Activated T-cell treated with anti-CD3 and anti-CD28 coated beads, Interleukin-2, amount 50 U/mL, for 4 hours (primary cell): ENCODE measurements at regions not wholly inside any gene's neighbourhood (a gene's known extent, or its start where the extent isn't known, plus 50 kb on each side); places are given as distances from the start of the nearest gene placed in this dataset.

ENCODE experiments used
- ATAC-seq, 2 donors: fragments of 200-7000 bp; cut with Tn5 transposase; one replicate each; pipeline ENCODE4 v1.10.0; 2021
- DNase-seq: peaks from one replicate; pipeline ENCODE4 v3.0.0-alpha.2; 2020
- H3K27me3 Mint-ChIP-seq: one replicate; pipeline ENCODE4 v1.8.0; 2021; ENCODE audit warnings: low read depth, mixed read lengths
- H3K36me3 Mint-ChIP-seq: one replicate; pipeline ENCODE4 v1.8.0; 2022; ENCODE audit warnings: mixed read lengths; ENCODE audit not compliant: insufficient read depth
- H3K4me1 Mint-ChIP-seq: one replicate; pipeline ENCODE4 v1.8.0; 2021; ENCODE audit warnings: low read depth, mixed read lengths
- H3K4me3 Mint-ChIP-seq: one replicate; pipeline ENCODE4 v1.8.0; 2021; ENCODE audit warnings: mild to moderate bottlenecking, moderate library complexity, mixed read lengths
- H3K9me3 Mint-ChIP-seq: one replicate; pipeline ENCODE4 v1.8.0; 2021; ENCODE audit warnings: mixed read lengths

DNA sequence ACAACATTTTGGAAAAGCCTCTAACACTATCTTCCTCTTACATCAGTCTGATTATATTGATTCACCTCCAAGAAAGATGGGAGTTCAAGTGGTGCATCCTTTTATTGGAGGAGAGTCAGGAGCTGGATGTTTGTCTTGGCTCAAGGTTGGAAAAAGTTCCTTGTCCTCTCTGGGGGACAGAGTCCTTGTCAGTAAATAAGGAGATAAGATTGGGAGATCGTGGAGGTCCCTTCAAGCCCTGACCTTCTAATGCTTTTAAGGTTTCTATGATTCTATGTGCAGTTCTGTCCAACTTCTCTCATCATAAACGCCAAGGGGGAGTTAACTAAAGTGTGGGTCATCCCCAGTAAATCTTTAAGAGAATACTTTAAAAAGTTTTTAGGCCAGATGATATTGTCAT is 60.9 kb upstream of the CCBE1 start:
- Mint-ChIP-seq H3K27me3 (no peaks in the 10 kb centered on the region), H3K4me3 (no peak overlapping the region), H3K4me1 (no peaks in the 10 kb centered on the region), H3K36me3 (no peaks in the 10 kb centered on the region), H3K9me3 (no peaks in the 10 kb centered on the region)
- ATAC-seq: no peak
- no peak for DNase-seq

GRCh38 chr18:59752666-59753065 is 55.4 kb upstream of the CCBE1 start:
- H3K36me3 Mint-ChIP-seq: no peaks in the 10 kb centered on the region
- H3K4me3 Mint-ChIP-seq: no peak overlapping the region
- DNase-seq: no peak
- H3K27me3 Mint-ChIP-seq: no peaks in the 10 kb centered on the region
- H3K9me3 Mint-ChIP-seq: no peaks in the 10 kb centered on the region
- H3K4me1 Mint-ChIP-seq: no peaks in the 10 kb centered on the region
- no peak for ATAC-seq

- no peaks in the 10 kb centered on the region for H3K4me1 Mint-ChIP-seq
- no peaks in the 10 kb centered on the region for H3K9me3 Mint-ChIP-seq
- H3K36me3 Mint-ChIP-seq: no peaks in the 10 kb centered on the region
- no peaks in the 10 kb centered on the region for H3K27me3 Mint-ChIP-seq
- DNase-seq: no peak
- ATAC-seq: no peak
- H3K4me3 Mint-ChIP-seq: no peak overlapping the region
Measured at GRCh38 chr18:59751186-59751585, 54.0 kb upstream of the CCBE1 start.

DNA sequence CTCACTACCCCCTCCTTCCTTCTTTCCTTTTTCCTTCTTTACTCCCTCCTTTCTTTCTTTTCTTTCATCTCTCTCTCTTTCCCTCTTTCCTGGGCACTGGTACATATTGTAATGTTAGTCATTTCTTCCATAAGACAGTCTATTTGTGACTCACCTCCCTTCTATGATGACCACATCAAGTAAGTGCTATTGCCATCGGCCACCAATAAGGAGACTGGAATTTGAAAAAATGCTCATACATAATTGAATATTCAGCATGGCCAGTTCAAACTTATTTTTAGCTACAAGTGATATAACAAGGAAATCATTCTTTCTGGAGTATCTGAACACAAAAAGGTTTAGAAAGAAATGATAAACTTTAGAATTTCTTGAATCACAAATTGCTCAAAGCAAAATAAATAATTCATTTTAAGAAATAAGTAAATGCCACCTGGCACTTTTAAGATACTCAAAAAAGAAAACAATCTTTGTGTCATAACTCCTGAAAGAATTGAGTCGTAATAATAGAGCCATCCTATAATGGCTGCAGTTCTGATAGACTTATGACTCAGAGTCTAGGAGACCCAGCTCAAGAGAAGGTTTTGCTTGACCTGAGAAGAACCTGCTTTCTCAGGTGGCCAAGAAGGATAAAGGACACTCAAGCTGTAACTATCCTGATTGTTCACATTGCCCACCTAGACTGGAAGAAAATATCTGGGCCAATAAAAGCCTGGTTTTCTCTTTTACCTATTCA is 51.6 kb upstream of the CCBE1 start:
- ATAC-seq: no peak
- no peaks in the 10 kb centered on the region for H3K4me1 Mint-ChIP-seq
- H3K36me3 Mint-ChIP-seq: no peaks in the 10 kb centered on the region
- no peak overlapping the region for H3K4me3 Mint-ChIP-seq
- no peak for DNase-seq
- no peaks in the 10 kb centered on the region for H3K9me3 Mint-ChIP-seq
- H3K27me3 Mint-ChIP-seq: no peaks in the 10 kb centered on the region
